ENCODE measurements at regions not wholly inside any gene's neighbourhood (a gene's known extent, or its start where the extent isn't known, plus 50 kb on each side); places are given as distances from the start of the nearest gene placed in this dataset.

DNA sequence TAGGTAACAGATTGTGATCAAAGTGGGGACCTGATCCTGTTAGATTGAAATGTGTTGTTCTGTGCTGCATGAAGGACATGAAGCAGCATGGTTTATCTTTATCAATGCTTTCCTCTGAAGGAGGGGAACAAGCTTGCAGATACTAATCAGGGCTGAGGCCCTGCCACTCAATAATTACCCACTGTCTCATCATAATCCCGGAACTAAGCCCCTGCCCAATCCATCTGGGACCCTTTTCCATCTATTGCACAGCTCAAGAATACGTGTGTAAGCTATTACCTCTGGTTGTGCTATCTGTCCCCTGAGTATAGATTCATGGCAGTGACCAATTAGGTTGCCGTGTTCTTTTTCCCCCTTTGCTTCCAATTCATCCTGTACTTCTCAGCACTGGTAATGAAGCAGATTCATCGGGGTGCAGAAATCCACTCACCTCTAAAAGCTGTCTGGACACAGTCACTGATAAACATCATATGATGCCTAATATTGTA is 67.8 kb downstream of the OTX2 start:
- TF ChIP-seq ZNF350 (tag by site-specific recombination; IDR thresholded peaks at IDR 0.05) (no peak), ZNF660 (tag by site-specific recombination; IDR thresholded peaks at IDR 0.05) (no peak), SP2 (tag by site-specific recombination; IDR thresholded peaks at IDR 0.05) (no peak), FEZF1 (tag by site-specific recombination; IDR thresholded peaks at IDR 0.05) (no peak), ZNF274 (IDR thresholded peaks at IDR 0.05; ENCODE audit: low read length) (no peak), ZNF274 (tag by site-specific recombination; IDR thresholded peaks at IDR 0.05; ENCODE audit: borderline replicate concordance) (no peak), ZNF311 (tag by site-specific recombination; IDR thresholded peaks at IDR 0.05; ENCODE audit: borderline replicate concordance) (no peak), ZNF184 (tag by site-specific recombination; IDR thresholded peaks at IDR 0.05) (no peak)
- TF ChIP-seq, protein P1, sequence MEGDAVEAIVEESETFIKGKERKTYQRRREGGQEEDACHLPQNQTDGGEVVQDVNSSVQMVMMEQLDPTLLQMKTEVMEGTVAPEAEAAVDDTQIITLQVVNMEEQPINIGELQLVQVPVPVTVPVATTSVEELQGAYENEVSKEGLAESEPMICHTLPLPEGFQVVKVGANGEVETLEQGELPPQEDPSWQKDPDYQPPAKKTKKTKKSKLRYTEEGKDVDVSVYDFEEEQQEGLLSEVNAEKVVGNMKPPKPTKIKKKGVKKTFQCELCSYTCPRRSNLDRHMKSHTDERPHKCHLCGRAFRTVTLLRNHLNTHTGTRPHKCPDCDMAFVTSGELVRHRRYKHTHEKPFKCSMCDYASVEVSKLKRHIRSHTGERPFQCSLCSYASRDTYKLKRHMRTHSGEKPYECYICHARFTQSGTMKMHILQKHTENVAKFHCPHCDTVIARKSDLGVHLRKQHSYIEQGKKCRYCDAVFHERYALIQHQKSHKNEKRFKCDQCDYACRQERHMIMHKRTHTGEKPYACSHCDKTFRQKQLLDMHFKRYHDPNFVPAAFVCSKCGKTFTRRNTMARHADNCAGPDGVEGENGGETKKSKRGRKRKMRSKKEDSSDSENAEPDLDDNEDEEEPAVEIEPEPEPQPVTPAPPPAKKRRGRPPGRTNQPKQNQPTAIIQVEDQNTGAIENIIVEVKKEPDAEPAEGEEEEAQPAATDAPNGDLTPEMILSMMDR (tag by site-specific recombination; IDR thresholded peaks at IDR 0.05), result no peak
- TF ChIP-seq, protein P2, sequence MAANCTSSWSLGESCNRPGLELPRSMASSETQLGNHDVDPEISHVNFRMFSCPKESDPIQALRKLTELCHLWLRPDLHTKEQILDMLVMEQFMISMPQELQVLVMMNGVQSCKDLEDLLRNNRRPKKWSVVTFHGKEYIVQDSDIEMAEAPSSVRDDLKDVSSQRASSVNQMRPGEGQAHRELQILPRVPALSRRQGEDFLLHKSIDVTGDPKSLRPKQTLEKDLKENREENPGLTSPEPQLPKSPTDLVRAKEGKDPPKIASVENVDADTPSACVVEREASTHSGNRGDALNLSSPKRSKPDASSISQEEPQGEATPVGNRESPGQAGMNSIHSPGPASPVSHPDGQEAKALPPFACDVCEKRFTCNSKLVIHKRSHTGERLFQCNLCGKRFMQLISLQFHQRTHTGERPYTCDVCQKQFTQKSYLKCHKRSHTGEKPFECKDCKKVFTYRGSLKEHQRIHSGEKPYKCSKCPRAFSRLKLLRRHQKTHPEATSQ (tag by site-specific recombination; IDR thresholded peaks at IDR 0.05), result no peak
- TF ChIP-seq, protein P3, sequence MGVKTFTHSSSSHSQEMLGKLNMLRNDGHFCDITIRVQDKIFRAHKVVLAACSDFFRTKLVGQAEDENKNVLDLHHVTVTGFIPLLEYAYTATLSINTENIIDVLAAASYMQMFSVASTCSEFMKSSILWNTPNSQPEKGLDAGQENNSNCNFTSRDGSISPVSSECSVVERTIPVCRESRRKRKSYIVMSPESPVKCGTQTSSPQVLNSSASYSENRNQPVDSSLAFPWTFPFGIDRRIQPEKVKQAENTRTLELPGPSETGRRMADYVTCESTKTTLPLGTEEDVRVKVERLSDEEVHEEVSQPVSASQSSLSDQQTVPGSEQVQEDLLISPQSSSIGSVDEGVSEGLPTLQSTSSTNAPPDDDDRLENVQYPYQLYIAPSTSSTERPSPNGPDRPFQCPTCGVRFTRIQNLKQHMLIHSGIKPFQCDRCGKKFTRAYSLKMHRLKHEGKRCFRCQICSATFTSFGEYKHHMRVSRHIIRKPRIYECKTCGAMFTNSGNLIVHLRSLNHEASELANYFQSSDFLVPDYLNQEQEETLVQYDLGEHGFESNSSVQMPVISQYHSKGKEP (tag by site-specific recombination; IDR thresholded peaks at IDR 0.05), result no peak
- TF ChIP-seq, protein P4, sequence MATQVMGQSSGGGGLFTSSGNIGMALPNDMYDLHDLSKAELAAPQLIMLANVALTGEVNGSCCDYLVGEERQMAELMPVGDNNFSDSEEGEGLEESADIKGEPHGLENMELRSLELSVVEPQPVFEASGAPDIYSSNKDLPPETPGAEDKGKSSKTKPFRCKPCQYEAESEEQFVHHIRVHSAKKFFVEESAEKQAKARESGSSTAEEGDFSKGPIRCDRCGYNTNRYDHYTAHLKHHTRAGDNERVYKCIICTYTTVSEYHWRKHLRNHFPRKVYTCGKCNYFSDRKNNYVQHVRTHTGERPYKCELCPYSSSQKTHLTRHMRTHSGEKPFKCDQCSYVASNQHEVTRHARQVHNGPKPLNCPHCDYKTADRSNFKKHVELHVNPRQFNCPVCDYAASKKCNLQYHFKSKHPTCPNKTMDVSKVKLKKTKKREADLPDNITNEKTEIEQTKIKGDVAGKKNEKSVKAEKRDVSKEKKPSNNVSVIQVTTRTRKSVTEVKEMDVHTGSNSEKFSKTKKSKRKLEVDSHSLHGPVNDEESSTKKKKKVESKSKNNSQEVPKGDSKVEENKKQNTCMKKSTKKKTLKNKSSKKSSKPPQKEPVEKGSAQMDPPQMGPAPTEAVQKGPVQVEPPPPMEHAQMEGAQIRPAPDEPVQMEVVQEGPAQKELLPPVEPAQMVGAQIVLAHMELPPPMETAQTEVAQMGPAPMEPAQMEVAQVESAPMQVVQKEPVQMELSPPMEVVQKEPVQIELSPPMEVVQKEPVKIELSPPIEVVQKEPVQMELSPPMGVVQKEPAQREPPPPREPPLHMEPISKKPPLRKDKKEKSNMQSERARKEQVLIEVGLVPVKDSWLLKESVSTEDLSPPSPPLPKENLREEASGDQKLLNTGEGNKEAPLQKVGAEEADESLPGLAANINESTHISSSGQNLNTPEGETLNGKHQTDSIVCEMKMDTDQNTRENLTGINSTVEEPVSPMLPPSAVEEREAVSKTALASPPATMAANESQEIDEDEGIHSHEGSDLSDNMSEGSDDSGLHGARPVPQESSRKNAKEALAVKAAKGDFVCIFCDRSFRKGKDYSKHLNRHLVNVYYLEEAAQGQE (tag by site-specific recombination; IDR thresholded peaks at IDR 0.05), result no peak
- TF ChIP-seq, protein P5, sequence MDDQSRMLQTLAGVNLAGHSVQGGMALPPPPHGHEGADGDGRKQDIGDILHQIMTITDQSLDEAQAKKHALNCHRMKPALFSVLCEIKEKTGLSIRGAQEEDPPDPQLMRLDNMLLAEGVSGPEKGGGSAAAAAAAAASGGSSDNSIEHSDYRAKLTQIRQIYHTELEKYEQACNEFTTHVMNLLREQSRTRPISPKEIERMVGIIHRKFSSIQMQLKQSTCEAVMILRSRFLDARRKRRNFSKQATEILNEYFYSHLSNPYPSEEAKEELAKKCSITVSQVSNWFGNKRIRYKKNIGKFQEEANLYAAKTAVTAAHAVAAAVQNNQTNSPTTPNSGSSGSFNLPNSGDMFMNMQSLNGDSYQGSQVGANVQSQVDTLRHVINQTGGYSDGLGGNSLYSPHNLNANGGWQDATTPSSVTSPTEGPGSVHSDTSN (CRISPR knock-in tag; IDR thresholded peaks at IDR 0.05), result no peak
- TF ChIP-seq, protein P6, sequence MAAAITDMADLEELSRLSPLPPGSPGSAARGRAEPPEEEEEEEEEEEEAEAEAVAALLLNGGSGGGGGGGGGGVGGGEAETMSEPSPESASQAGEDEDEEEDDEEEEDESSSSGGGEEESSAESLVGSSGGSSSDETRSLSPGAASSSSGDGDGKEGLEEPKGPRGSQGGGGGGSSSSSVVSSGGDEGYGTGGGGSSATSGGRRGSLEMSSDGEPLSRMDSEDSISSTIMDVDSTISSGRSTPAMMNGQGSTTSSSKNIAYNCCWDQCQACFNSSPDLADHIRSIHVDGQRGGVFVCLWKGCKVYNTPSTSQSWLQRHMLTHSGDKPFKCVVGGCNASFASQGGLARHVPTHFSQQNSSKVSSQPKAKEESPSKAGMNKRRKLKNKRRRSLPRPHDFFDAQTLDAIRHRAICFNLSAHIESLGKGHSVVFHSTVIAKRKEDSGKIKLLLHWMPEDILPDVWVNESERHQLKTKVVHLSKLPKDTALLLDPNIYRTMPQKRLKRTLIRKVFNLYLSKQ (tag by site-specific recombination; IDR thresholded peaks at IDR 0.05; ENCODE audit: borderline replicate concordance), result no peak
- TF ChIP-seq, protein P7, sequence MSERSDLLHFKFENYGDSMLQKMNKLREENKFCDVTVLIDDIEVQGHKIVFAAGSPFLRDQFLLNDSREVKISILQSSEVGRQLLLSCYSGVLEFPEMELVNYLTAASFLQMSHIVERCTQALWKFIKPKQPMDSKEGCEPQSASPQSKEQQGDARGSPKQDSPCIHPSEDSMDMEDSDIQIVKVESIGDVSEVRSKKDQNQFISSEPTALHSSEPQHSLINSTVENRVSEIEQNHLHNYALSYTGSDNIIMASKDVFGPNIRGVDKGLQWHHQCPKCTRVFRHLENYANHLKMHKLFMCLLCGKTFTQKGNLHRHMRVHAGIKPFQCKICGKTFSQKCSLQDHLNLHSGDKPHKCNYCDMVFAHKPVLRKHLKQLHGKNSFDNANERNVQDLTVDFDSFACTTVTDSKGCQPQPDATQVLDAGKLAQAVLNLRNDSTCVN (tag by site-specific recombination; optimal IDR thresholded peaks at IDR 0.05), result no peak

Measured in HEK293 (cell line).